ENCODE measurements at regions not wholly inside any gene's neighbourhood (a gene's known extent, or its start where the extent isn't known, plus 50 kb on each side); places are given as distances from the start of the nearest gene placed in this dataset.
A peak's percentile ranks its signal among the peaks of the same experiment; 100 is the strongest.

DNA sequence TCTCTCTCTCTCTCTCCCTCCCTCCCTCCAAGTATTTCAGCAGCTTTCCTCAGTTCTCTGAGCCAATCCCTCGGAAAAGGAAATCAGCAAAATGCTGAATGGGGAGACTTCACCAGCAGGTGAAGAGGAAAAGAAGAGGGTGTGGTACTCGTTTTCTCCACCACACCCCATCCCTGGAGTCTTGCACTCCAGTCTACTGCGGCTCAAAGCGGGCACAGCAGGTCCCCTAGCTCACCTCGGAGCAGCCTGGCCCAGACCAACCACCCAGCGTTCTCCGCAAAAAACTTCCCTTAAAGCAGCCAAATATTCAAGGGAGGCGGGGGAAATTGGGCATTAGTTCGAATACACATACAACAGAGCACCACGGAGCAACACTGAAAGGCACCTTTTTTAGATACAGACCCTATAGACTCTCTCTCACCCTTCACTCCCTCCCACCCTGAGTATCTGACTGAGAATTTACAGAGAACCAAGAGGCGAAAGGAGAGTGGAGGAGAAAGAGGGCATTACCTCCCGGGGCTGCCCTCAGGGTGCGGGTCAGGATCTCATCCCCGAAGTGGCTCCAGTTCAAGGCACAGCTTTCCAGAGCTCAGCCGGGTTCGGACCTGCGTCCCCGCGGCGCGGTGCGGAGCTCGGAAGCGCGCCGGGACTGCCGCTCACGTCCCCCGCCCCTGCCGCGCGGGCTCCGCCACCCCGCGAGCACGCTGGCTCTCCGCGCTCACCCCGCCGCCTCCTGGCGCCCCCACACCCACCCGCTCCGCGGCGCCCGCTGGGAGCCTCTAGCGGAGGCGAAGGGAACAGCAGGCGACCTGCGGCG lies 1638.5 kb upstream of the C9orf72 start:
- ATAC-seq = peak; percentile 92
- peaks cover 52% of the 10 kb centered on the region for H3K27me3 Mint-ChIP-seq
- no peaks in the 10 kb centered on the region for H3K36me3 Mint-ChIP-seq (ENCODE audit: low read depth)
- no peaks in the 10 kb centered on the region for H3K9me3 Mint-ChIP-seq
- TF ChIP-seq, protein P1, sequence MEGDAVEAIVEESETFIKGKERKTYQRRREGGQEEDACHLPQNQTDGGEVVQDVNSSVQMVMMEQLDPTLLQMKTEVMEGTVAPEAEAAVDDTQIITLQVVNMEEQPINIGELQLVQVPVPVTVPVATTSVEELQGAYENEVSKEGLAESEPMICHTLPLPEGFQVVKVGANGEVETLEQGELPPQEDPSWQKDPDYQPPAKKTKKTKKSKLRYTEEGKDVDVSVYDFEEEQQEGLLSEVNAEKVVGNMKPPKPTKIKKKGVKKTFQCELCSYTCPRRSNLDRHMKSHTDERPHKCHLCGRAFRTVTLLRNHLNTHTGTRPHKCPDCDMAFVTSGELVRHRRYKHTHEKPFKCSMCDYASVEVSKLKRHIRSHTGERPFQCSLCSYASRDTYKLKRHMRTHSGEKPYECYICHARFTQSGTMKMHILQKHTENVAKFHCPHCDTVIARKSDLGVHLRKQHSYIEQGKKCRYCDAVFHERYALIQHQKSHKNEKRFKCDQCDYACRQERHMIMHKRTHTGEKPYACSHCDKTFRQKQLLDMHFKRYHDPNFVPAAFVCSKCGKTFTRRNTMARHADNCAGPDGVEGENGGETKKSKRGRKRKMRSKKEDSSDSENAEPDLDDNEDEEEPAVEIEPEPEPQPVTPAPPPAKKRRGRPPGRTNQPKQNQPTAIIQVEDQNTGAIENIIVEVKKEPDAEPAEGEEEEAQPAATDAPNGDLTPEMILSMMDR (IDR thresholded peaks at IDR 0.05) = peak; percentile 69
- H3K4me3 Mint-ChIP-seq = no peak overlapping the region
- peak; percentile 42 for DNase-seq
- peaks cover 9% of the 10 kb centered on the region for H3K4me1 Mint-ChIP-seq (ENCODE audit: low read depth)
- ChIA-PET POLR2A (interaction anchor here (0.6 kb wide), 1 partner anchor 1077 kb away, joined by 3 read pairs; no protein-coding TSS in a partner anchor), CTCF (interaction anchor here (1.2 kb wide), 1 partner anchor 9 kb away, joined by 4 read pairs; no protein-coding TSS in a partner anchor)
- intact Hi-C loops (cut with micrococcal nuclease) = no loop called here
- H3K27ac Mint-ChIP-seq = no peak overlapping the region

DNA sequence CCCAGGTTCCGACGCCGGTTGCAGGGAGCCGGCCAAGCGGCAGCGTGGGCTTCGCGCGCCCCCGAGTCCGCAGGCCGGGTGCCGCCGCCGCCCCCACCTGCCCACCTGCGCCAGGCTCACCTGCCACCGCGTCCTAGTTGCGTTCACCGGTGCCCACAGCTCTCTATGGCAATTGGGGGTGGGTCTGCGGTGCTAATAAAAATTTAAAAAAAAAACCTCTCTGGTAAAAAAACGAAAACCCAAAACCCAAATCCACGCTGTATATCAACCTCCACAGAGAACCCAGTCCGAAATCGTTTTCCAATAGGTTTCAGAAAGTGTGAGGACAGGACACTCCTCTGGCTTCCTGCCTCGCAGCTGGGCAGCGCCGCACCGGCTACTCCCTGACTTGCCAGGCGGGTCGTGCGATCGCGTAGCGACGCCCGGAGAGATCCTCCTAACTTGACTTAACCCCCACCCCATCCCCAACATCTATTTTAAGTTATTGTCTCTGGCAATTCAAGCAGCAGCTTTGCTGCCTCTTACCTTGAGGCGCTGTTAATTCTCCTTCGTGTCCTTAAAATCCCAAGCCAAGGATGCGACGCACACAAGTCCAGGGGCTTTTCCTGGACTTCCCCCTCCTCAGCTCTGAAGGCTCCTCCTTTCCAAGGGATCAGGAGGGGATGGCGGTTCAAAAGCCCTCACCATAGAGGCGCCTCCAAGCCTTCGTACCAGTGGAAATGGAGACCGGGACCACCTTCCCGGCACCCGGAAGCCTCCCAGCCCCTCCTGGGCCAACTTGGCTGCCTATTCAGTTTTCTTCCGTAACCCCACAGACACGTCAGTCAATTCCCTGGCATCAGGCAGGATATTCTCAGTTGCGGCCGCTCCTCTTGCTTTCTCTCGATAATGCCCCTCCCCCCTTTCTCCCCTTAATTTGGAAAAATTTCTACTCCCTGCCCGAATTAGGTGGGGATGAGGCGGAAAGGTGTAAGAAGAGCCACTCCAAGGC lies 1639.4 kb upstream of the C9orf72 start:
- ATAC-seq = no peak
- Mint-ChIP-seq H3K27ac (no peak overlapping the region), H3K4me3 (peak overlapping the region; percentile 35), H3K9me3 (no peaks in the 10 kb centered on the region), H3K4me1 (ENCODE audit: low read depth) (peaks cover 9% of the 10 kb centered on the region), H3K27me3 (peaks cover 52% of the 10 kb centered on the region), H3K36me3 (ENCODE audit: low read depth) (no peaks in the 10 kb centered on the region)
- ChIA-PET POLR2A (no interaction called here), CTCF (interaction anchor here (1.5 kb wide), 1 partner anchor 15 kb away, joined by 3 read pairs; no protein-coding TSS in a partner anchor)
- intact Hi-C loops (cut with micrococcal nuclease) = no loop called here
- no peak for DNase-seq
- TF ChIP-seq, protein P1 (IDR thresholded peaks at IDR 0.05) = no peak

DNA sequence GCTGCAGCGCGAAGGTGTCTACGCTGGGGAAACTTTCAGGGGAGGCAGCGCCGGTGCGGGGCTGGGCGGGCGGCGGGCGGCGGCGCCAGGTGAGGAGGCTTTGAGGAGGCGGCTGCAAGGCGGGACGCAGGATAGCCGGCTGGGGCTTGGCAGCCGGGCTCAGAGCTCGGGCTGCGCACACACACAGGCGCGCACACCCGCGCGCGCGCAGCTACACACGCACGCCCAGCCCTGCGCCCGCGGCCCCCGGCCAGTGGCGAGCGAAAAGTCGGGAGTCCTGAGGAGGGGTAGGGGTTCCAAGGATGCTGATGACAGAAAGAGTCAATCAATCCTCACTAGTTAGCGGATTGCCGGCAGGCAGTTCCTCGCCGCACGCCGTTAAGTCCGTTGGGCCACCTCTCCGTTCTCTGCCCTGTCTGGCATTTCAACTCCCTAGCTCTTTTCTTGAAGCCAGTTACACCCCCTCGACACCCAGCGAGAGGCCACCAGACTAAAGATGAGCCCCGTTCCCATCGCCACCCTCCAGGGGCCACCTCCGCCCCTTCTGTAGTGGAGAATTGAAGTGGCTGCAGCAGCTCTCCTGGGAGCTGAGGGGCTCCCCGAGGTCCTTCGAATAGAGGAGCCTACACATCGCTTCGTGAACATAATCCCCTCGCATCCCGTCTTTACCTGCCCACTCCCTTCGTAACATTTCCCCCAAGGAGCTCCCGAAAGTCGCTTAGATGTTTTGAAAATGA lies 1640.3 kb upstream of the C9orf72 start, which contains the start of gene LINGO2:
TSS of gene LINGO2 (minus strand) at position 185 of the 737 bp plus-strand sequence.
- Mint-ChIP-seq H3K36me3 (ENCODE audit: low read depth) (no peaks in the 10 kb centered on the region), H3K9me3 (no peaks in the 10 kb centered on the region), H3K4me1 (ENCODE audit: low read depth) (peaks cover 9% of the 10 kb centered on the region), H3K27me3 (peaks cover 52% of the 10 kb centered on the region), H3K4me3 (peak within 1 kb of the TSS; percentile 35), H3K27ac (no peak within 1 kb of the TSS)
- no peak for ATAC-seq
- intact Hi-C loops (cut with micrococcal nuclease) = no loop called here
- TF ChIP-seq, protein P1 (IDR thresholded peaks at IDR 0.05) = no peak
- ChIA-PET CTCF (interaction anchor here (1.3 to 1.5 kb wide), 2 partner anchors 16 to 439 kb away, joined by 3 read pairs; no protein-coding TSS in a partner anchor), POLR2A (no interaction called here)
- no peak for DNase-seq

DNA sequence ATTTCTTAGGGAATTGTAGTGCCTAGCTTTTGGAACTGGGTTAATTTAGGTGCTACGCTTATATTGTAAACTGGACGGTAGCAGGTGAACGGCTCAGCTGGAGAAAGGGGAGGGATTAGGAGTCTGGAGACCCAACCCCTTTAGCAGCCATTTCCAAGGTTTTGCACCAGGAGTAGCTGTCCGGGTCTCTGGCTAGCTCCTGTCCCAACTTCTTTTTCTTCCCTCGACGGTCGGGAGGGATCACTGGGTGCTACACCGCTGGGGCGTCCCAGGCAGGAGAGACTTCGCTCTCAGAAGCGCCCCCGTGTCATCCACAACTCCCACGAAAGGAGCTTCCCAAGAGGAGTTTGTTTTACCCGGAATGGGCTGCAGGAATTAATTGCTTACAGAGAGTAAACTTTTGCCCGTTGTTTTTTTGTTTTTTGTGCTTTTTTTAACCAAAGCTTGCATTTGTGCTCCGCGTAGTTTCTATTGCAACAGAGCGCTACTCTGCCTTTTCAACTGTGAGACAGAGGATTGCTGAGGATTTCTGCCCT lies 1640.9 kb upstream of the C9orf72 start:
- Mint-ChIP-seq H3K27me3 (peaks cover 51% of the 10 kb centered on the region), H3K9me3 (no peaks in the 10 kb centered on the region), H3K4me3 (no peak overlapping the region), H3K4me1 (ENCODE audit: low read depth) (peaks cover 9% of the 10 kb centered on the region), H3K27ac (no peak overlapping the region), H3K36me3 (ENCODE audit: low read depth) (no peaks in the 10 kb centered on the region)
- POLR2A ChIA-PET = no interaction called here
- intact Hi-C loops (cut with micrococcal nuclease) = no loop called here
- no peak for ATAC-seq
- no peak for DNase-seq
- CTCF ChIA-PET = interaction anchor here (1.3 kb wide), 1 partner anchor 440 kb away, joined by 3 read pairs; no protein-coding TSS in a partner anchor
- TF ChIP-seq, protein P1 (IDR thresholded peaks at IDR 0.05) = no peak
